K562 (cell line): ENCODE measurements at regions not wholly inside any gene's neighbourhood (a gene's known extent, or its start where the extent isn't known, plus 50 kb on each side); places are given as distances from the start of the nearest gene placed in this dataset.

Experiments
- ARNT ChIP-seq, 2 experiments: fragments of 450-650 bp; IDR thresholded peaks; 2 replicates each; pipeline ENCODE4 v1.6.1; 2016; ENCODE audit warnings: mild to moderate bottlenecking in 1 of 2
- ATF1 ChIP-seq, 2 experiments: fragments of 450-650 bp in 1 of 2; IDR thresholded peaks; 2 replicates each; pipeline ENCODE4 v1.6.1; 2016; ENCODE audit warnings: missing compliant biosample characterization in 1 of 2, missing genetic modification characterization in 1 of 2
- BHLHE40 ChIP-seq: IDR thresholded peaks from 2 replicates; pipeline ENCODE4 v1.6.1; 2011; ENCODE audit warnings: low read length, improper control_type of control experiment
- BMI1 ChIP-seq: fragments of 150-350 bp; IDR thresholded peaks from 2 replicates; pipeline ENCODE4 v1.6.1; 2014; ENCODE audit warnings: low read length
- CBX1 ChIP-seq: sonication (generic); IDR thresholded peaks from 2 replicates; pipeline ENCODE4 v1.6.1; 2016; ENCODE audit warnings: antibody characterized with exemption, low read depth, mild to moderate bottlenecking
- DIDO1 ChIP-seq: fragments of 450-650 bp; IDR thresholded peaks from 2 replicates; pipeline ENCODE4 v1.6.1; 2016; ENCODE audit warnings: low read depth, missing biosample characterization, missing genetic modification characterization
- DMBX1 ChIP-seq: fragments of 250-450 bp; sonication (Bioruptor Pico); IDR thresholded peaks from 2 replicates; pipeline ENCODE4 v1.8.0; 2022; ENCODE audit warnings: inconsistent platforms, mild to moderate bottlenecking, moderate library complexity, borderline replicate concordance
- ETS2 ChIP-seq: IDR thresholded peaks from 2 replicates; pipeline ENCODE4 v1.6.1; 2016; ENCODE audit warnings: borderline replicate concordance, missing genetic modification characterization, mild to moderate bottlenecking, moderate library complexity, missing compliant biosample characterization; ENCODE audit not compliant: poor library complexity, severe bottlenecking
- JUND ChIP-seq, 2 experiments: IDR thresholded peaks; 2 replicates in 1 of 2; 3 replicates in 1 of 2; pipeline ENCODE4 v1.6.1; 2011; ENCODE audit warnings: borderline replicate concordance in 2 of 2, low read depth in 2 of 2, low read length in 2 of 2, improper control_type of control experiment in 1 of 2, missing biosample characterization in 1 of 2, missing genetic modification characterization in 1 of 2, missing genetic modification reagents in 1 of 2
- KLF1 ChIP-seq: fragments of 450-650 bp; IDR thresholded peaks from 2 replicates; pipeline ENCODE4 v1.6.1; 2016; ENCODE audit warnings: missing genetic modification characterization, missing compliant biosample characterization
- MEF2D ChIP-seq: conservative IDR thresholded peaks from 2 replicates; pipeline ENCODE4 v1.6.1; 2016; ENCODE audit warnings: low read depth, missing genetic modification characterization, missing compliant biosample characterization
- MYC ChIP-seq, 2 experiments: fragments of 250-450 bp in 1 of 2; sonication (Bioruptor Pico) in 1 of 2; IDR thresholded peaks; 2 replicates each; pipeline versions ENCODE4 v1.5.1 to v1.6.1; 2012 to 2021; ENCODE audit warnings: low read depth in 2 of 2, borderline replicate concordance in 1 of 2, improper control_type of control experiment in 1 of 2, low read length in 1 of 2, mild to moderate bottlenecking in 1 of 2, moderate library complexity in 1 of 2
- PTTG1 ChIP-seq: fragments of 450-650 bp; IDR thresholded peaks from 2 replicates; pipeline ENCODE4 v1.6.1; 2016; ENCODE audit warnings: low read depth, mild to moderate bottlenecking, missing genetic modification characterization, missing compliant biosample characterization
- SMARCE1 ChIP-seq: fragments of 450-650 bp; IDR thresholded peaks from 2 replicates; pipeline ENCODE4 v1.7.1; 2016; ENCODE audit warnings: mild to moderate bottlenecking
- ZFX ChIP-seq: sonication (generic); formaldehyde crosslinking; IDR thresholded peaks from 2 replicates; pipeline ENCODE4 v1.8.0; 2022; ENCODE audit warnings: mild to moderate bottlenecking, missing genetic modification reagents, moderate library complexity
- ZNF124 ChIP-seq: sonication (generic); formaldehyde crosslinking; IDR thresholded peaks from 2 replicates; pipeline ENCODE4 v1.8.1; 2022; ENCODE audit warnings: missing genetic modification reagents
- ZNF324 ChIP-seq: fragments of 250-450 bp; sonication (Bioruptor Pico); IDR thresholded peaks from 2 replicates; pipeline ENCODE4 v1.4.0; 2020; ENCODE audit warnings: mild to moderate bottlenecking
- ZNF354B ChIP-seq: fragments of 250-450 bp; sonication (Bioruptor Pico); IDR thresholded peaks from 2 replicates; pipeline ENCODE4 v1.4.0; 2020
- ZNF79 ChIP-seq: fragments of 250-450 bp; sonication (Bioruptor Pico); IDR thresholded peaks from 2 replicates; pipeline ENCODE4 v1.4.0; 2020; ENCODE audit warnings: low read depth, mild to moderate bottlenecking, moderate library complexity
- TF ChIP-seq, protein P1 (sequence below): IDR thresholded peaks from 2 replicates; pipeline ENCODE4 v1.6.1; 2014; ENCODE audit warnings: antibody characterized with exemption
- TF ChIP-seq, protein P2 (sequence below): fragments of 450-650 bp; IDR thresholded peaks from 2 replicates; pipeline ENCODE4 v1.6.1; 2016
- TF ChIP-seq, protein P3 (sequence below): fragments of 450-650 bp; IDR thresholded peaks from 2 replicates; pipeline ENCODE4 v1.6.1; 2017; ENCODE audit warnings: antibody characterized with exemption, mild to moderate bottlenecking

DNA sequence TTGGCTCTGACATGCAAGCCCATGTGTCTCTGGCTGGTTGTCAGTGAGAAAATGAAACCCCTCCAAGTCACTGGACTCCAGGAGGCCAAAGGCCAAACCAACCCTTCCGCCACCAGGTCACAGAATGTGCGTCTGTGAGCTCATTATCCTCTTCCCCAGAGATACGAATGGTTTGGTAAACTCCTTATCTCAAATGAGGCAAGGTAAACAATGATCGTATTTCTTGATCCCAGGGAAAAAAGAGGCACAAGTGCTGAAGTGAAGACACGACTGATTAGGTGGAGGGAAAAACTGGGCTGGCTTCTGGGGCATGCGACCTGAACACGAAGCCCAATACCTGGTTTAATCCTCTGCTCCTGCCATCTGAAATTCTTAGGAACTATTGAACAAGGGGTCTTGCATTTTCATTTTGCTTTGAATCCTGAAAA is 70.6 kb upstream of the ARID5B start (continued):
- TF ChIP-seq, protein P1, sequence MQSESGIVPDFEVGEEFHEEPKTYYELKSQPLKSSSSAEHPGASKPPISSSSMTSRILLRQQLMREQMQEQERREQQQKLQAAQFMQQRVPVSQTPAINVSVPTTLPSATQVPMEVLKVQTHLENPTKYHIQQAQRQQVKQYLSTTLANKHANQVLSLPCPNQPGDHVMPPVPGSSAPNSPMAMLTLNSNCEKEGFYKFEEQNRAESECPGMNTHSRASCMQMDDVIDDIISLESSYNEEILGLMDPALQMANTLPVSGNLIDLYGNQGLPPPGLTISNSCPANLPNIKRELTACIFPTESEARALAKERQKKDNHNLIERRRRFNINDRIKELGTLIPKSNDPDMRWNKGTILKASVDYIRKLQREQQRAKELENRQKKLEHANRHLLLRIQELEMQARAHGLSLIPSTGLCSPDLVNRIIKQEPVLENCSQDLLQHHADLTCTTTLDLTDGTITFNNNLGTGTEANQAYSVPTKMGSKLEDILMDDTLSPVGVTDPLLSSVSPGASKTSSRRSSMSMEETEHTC, result 0 out of 2 replicates have a peak, but pooled peaks have one; percentile 45
- TF ChIP-seq, protein P2, sequence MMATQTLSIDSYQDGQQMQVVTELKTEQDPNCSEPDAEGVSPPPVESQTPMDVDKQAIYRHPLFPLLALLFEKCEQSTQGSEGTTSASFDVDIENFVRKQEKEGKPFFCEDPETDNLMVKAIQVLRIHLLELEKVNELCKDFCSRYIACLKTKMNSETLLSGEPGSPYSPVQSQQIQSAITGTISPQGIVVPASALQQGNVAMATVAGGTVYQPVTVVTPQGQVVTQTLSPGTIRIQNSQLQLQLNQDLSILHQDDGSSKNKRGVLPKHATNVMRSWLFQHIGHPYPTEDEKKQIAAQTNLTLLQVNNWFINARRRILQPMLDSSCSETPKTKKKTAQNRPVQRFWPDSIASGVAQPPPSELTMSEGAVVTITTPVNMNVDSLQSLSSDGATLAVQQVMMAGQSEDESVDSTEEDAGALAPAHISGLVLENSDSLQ, result peak; percentile 27; the same call in 1 of the 2 replicates
- TF ChIP-seq ATF1 (CRISPR knock-in tag; IDR thresholded peaks at IDR 0.05) (no peak), ATF1 (tag; IDR thresholded peaks at IDR 0.05) (peak; percentile 51), ARNT (IDR thresholded peaks at IDR 0.05) (peak; percentile 66 to 67; a peak in 3 of 4 replicates), JUND (IDR thresholded peaks at IDR 0.05; ENCODE audit: borderline replicate concordance, low read depth, low read length) (peak; percentile 70; the same call in 1 of the 2 replicates), JUND (tag; IDR thresholded peaks at IDR 0.05; ENCODE audit: borderline replicate concordance, low read depth, low read length) (no peak; the same call in 2 of the 3 replicates), SMARCE1 (peak; percentile 90), ETS2 (no peak), DIDO1 (tag) (no peak), MYC (IDR thresholded peaks at IDR 0.05; ENCODE audit: low read depth, low read length) (peak; percentile 62), MYC (CRISPR knock-in tag; IDR thresholded peaks at IDR 0.05; ENCODE audit: borderline replicate concordance, low read depth) (no peak), MEF2D (tag) (peak; percentile 75), KLF1 (tag) (no peak), ZNF124 (CRISPR knock-in tag) (no peak), BHLHE40 (0 out of 2 replicates have a peak, but pooled peaks have one; percentile 37), BMI1 (no peak), DMBX1 (CRISPR knock-in tag) (peak; percentile 87), PTTG1 (no peak), ZNF324 (no peak), ZNF79 (CRISPR knock-in tag) (peak; percentile 64; the same call in 1 of the 2 replicates), CBX1 (no peak), ZFX (CRISPR knock-in tag) (peak; percentile 31; the same call in 1 of the 2 replicates), ZNF354B (CRISPR knock-in tag) (no peak)
- TF ChIP-seq, protein P3, sequence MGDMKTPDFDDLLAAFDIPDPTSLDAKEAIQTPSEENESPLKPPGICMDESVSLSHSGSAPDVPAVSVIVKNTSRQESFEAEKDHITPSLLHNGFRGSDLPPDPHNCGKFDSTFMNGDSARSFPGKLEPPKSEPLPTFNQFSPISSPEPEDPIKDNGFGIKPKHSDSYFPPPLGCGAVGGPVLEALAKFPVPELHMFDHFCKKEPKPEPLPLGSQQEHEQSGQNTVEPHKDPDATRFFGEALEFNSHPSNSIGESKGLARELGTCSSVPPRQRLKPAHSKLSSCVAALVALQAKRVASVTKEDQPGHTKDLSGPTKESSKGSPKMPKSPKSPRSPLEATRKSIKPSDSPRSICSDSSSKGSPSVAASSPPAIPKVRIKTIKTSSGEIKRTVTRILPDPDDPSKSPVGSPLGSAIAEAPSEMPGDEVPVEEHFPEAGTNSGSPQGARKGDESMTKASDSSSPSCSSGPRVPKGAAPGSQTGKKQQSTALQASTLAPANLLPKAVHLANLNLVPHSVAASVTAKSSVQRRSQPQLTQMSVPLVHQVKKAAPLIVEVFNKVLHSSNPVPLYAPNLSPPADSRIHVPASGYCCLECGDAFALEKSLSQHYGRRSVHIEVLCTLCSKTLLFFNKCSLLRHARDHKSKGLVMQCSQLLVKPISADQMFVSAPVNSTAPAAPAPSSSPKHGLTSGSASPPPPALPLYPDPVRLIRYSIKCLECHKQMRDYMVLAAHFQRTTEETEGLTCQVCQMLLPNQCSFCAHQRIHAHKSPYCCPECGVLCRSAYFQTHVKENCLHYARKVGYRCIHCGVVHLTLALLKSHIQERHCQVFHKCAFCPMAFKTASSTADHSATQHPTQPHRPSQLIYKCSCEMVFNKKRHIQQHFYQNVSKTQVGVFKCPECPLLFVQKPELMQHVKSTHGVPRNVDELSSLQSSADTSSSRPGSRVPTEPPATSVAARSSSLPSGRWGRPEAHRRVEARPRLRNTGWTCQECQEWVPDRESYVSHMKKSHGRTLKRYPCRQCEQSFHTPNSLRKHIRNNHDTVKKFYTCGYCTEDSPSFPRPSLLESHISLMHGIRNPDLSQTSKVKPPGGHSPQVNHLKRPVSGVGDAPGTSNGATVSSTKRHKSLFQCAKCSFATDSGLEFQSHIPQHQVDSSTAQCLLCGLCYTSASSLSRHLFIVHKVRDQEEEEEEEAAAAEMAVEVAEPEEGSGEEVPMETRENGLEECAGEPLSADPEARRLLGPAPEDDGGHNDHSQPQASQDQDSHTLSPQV, result peak; percentile 97
